SK-N-SH (cell line): ENCODE measurements at regions not wholly inside any gene's neighbourhood (a gene's known extent, or its start where the extent isn't known, plus 50 kb on each side); places are given as distances from the start of the nearest gene placed in this dataset.

Experiments
- CTCF ChIA-PET: fragments of 300-600, 350-600 bp; formaldehyde crosslinking; extraction: SDS; loops from one replicate; lab custom pipeline; 2021; lab: Yijun Ruan, JAX
- POLR2A ChIA-PET: fragments of 350-600 bp; sonication (Branson Sonifier 250); formaldehyde crosslinking; extraction: SDS; loops from one replicate; lab custom pipeline; 2020; ENCODE audit warnings: antibody characterized with exemption, inconsistent platforms; lab: Yijun Ruan, JAX
- DNase-seq: peaks from one replicate; pipeline ENCODE4 v3.0.0; 2012
- H2AFZ ChIP-seq: fragments of 200-600 bp; sonication (generic); 2 replicates; pipeline ENCODE4 v1.8.1; 2016; ENCODE audit warnings: antibody characterized with exemption, mild to moderate bottlenecking, low read depth
- H3F3A ChIP-seq: fragments of 200-600 bp; sonication (generic); replicated peaks from 2 replicates; pipeline ENCODE3; 2016; ENCODE audit warnings: antibody characterized with exemption, mild to moderate bottlenecking; ENCODE audit not compliant: insufficient read depth
- H3K27ac ChIP-seq, 2 experiments: fragments of 200-500 bp in 1 of 2; fragments of 200-600 bp in 1 of 2; sonication (Bioruptor generic) in 1 of 2; sonication (generic), shearing (Covaris generic) in 1 of 2; 2 replicates each; pipeline versions ENCODE4 v1.5.1 to v1.6.1; 2014 to 2016; ENCODE audit warnings: low read depth in 2 of 2, inconsistent platforms in 1 of 2, low read length in 1 of 2, mild to moderate bottlenecking in 1 of 2, mixed read lengths in 1 of 2
- H3K27me3 ChIP-seq: fragments of 200-600 bp; sonication (generic), shearing (Covaris generic); 2 replicates; pipeline ENCODE4 v1.6.1; 2016; ENCODE audit warnings: mixed run types; ENCODE audit not compliant: insufficient read depth
- H3K36me3 ChIP-seq, 2 experiments: fragments of 200-500 bp in 1 of 2; fragments of 200-600 bp in 1 of 2; sonication (Bioruptor generic) in 1 of 2; sonication (generic) in 1 of 2; replicated peaks in 1 of 2; 2 replicates each; pipeline versions ENCODE3 to v1.5.1; 2014 to 2016; ENCODE audit warnings: low read length in 1 of 2, mild to moderate bottlenecking in 1 of 2; ENCODE audit not compliant: insufficient read depth in 2 of 2, control insufficient read depth in 1 of 2
- H3K4me1 ChIP-seq, 2 experiments: fragments of 200-500 bp in 1 of 2; fragments of 200-600 bp in 1 of 2; sonication (Bioruptor generic) in 1 of 2; sonication (generic), shearing (Covaris generic) in 1 of 2; 2 replicates each; pipeline versions ENCODE4 v1.5.1 to v1.6.1; 2014 to 2016; ENCODE audit warnings: low read depth in 1 of 2, low read length in 1 of 2, mixed run types in 1 of 2; ENCODE audit not compliant: insufficient read depth in 2 of 2, control insufficient read depth in 1 of 2
- H3K4me2 ChIP-seq: fragments of 200-600 bp; sonication (generic), shearing (Covaris generic); 2 replicates; pipeline ENCODE4 v1.6.1; 2017; ENCODE audit warnings: mixed run types
- H3K4me3 ChIP-seq, 2 experiments: fragments of 200-500 bp in 1 of 2; fragments of 200-600 bp in 1 of 2; sonication (Bioruptor generic) in 1 of 2; sonication (generic), shearing (Covaris generic) in 1 of 2; 2 replicates each; pipeline versions ENCODE4 v1.5.1 to v1.8.1; 2014 to 2016; ENCODE audit warnings: low read depth in 2 of 2, inconsistent platforms in 1 of 2, low read length in 1 of 2, mild to moderate bottlenecking in 1 of 2, mixed read lengths in 1 of 2, moderate library complexity in 1 of 2
- H3K79me2 ChIP-seq: fragments of 200-600 bp; sonication (generic); 2 replicates; pipeline ENCODE4 v1.8.1; 2017; ENCODE audit warnings: mild to moderate bottlenecking; ENCODE audit not compliant: insufficient read depth
- H3K9ac ChIP-seq: fragments of 200-600 bp; sonication (generic); 2 replicates; pipeline ENCODE4 v1.6.1; 2017; ENCODE audit warnings: mixed run types
- H3K9me2 ChIP-seq: fragments of 200-600 bp; sonication (generic); 2 replicates; pipeline ENCODE4 v1.6.1; 2017; ENCODE audit warnings: mixed run types
- H3K9me3 ChIP-seq: fragments of 200-600 bp; sonication (generic); 2 replicates; pipeline ENCODE4 v1.6.1; 2017; ENCODE audit warnings: mixed run types, mild to moderate bottlenecking, moderate library complexity
- H4K20me1 ChIP-seq: fragments of 200-600 bp; sonication (generic); 2 replicates; pipeline ENCODE4 v1.6.1; 2017; ENCODE audit warnings: mild to moderate bottlenecking, mixed run types; ENCODE audit not compliant: insufficient read depth
- CHD2 ChIP-seq: fragments of 150-350 bp; IDR thresholded peaks from 2 replicates; pipeline ENCODE4 v1.6.1; 2018; ENCODE audit warnings: low read length; ENCODE audit not compliant: partially characterized antibody
- EZH2phosphoT487 ChIP-seq: fragments of 200-600 bp; sonication (generic); IDR thresholded peaks from 2 replicates; pipeline ENCODE4 v1.6.1; 2017; ENCODE audit warnings: low read depth, mixed run types, mild to moderate bottlenecking, antibody characterized with exemption, moderate library complexity, borderline replicate concordance
- GATA2 ChIP-seq: sonication (generic); formaldehyde crosslinking; IDR thresholded peaks from 2 replicates; pipeline ENCODE4 v1.5.0; 2020; ENCODE audit warnings: mild to moderate bottlenecking, missing genetic modification reagents
- JUND ChIP-seq: IDR thresholded peaks from 2 replicates; pipeline ENCODE4 v1.4.0; 2012
- NFIC ChIP-seq: IDR thresholded peaks from 2 replicates; pipeline ENCODE4 v1.4.0; 2012; ENCODE audit warnings: borderline replicate concordance
- PBX3 ChIP-seq: IDR thresholded peaks from 2 replicates; pipeline ENCODE4; 2012
- RAD21 ChIP-seq: IDR thresholded peaks from 2 replicates; pipeline ENCODE4 v1.6.1; 2012; ENCODE audit warnings: mild to moderate bottlenecking, low read length
- REST ChIP-seq: IDR thresholded peaks from 2 replicates; pipeline ENCODE4 v1.6.1; 2012; ENCODE audit warnings: mild to moderate bottlenecking, low read depth, low read length, moderate library complexity
- TCF12 ChIP-seq: IDR thresholded peaks from 2 replicates; pipeline ENCODE4 v1.4.0; 2012
- USF2 ChIP-seq: fragments of 150-350 bp; IDR thresholded peaks from 2 replicates; pipeline ENCODE4 v1.6.1; 2017; ENCODE audit warnings: antibody characterized with exemption, low read length, low read depth, borderline replicate concordance
- ZBTB33 ChIP-seq: IDR thresholded peaks from 2 replicates; pipeline ENCODE4 v1.4.0; 2012; ENCODE audit warnings: low read depth, borderline replicate concordance
- WGBS: methylation state at CpG from one replicate; pipeline ENCODE4 v1.1.6; 2017; ENCODE audit warnings: low lambda C conversion rate; 5-methylcytosine and 5-hydroxymethylcytosine counted together

- no peaks in the 10 kb centered on the region for H3K36me3 ChIP-seq
- H3K79me2 ChIP-seq: no peaks in the 10 kb centered on the region
- DNase-seq: no peak
- no peaks in the 10 kb centered on the region for H3F3A ChIP-seq
- H3K4me3 ChIP-seq: no peak overlapping the region
- ChIA-PET CTCF (interaction anchor here (1.2 kb wide), 1 partner anchor 83 kb away, joined by 3 read pairs; no protein-coding TSS in a partner anchor), POLR2A (no interaction called here)
- 90% methylated on average over 7 of the region's 7 CpGs for WGBS
- no peaks in the 10 kb centered on the region for H3K9me3 ChIP-seq
- no peak overlapping the region for H3K4me2 ChIP-seq
- H2AFZ ChIP-seq: no peak overlapping the region
- H3K9me2 ChIP-seq: no peaks in the 10 kb centered on the region
- no peaks in the 10 kb centered on the region for H3K27me3 ChIP-seq
- no peaks in the 10 kb centered on the region for H3K4me1 ChIP-seq
- no peak overlapping the region for H3K9ac ChIP-seq
- no peaks in the 10 kb centered on the region for H4K20me1 ChIP-seq
- no peak overlapping the region for H3K27ac ChIP-seq
- no peak for TF ChIP-seq GATA2 (CRISPR knock-in tag)
- no peak for TF ChIP-seq PBX3
- no peak for TF ChIP-seq CHD2
- no peak for TF ChIP-seq NFIC
- no peak for TF ChIP-seq ZBTB33
- TF ChIP-seq TCF12: no peak
Measured at GRCh38 chr15:66986951-66987350, 78.5 kb upstream of the SMAD3 start.

GRCh38 chr15:66993090-66993489 lies 72.3 kb upstream of the SMAD3 start:
- Histone ChIP-seq H2AFZ (no peak overlapping the region), H3K79me2 (no peaks in the 10 kb centered on the region), H3K4me3 (no peak overlapping the region), H3K27me3 (no peaks in the 10 kb centered on the region), H4K20me1 (no peaks in the 10 kb centered on the region), H3K9me3 (no peaks in the 10 kb centered on the region), H3F3A (peaks cover 11% of the 10 kb centered on the region), H3K9ac (no peak overlapping the region), H3K27ac (no peak overlapping the region), H3K4me2 (no peak overlapping the region), H3K36me3 (no peaks in the 10 kb centered on the region), H3K4me1 (peaks cover 0 to 7% of the 10 kb centered on the region in 2 experiments; a peak in 1 of 4 replicates), H3K9me2 (no peaks in the 10 kb centered on the region)
- DNase-seq: no peak
- CTCF ChIA-PET: interaction anchor here (1.1 to 1.7 kb wide), 3 partner anchors 29 to 47 kb away, joined by 3 to 4 read pairs (median 4); no protein-coding TSS in a partner anchor
- TF ChIP-seq USF2: no peak
- no peak for TF ChIP-seq RAD21
- TF ChIP-seq JUND: no peak
- no peak for TF ChIP-seq EZH2phosphoT487
- no peak for TF ChIP-seq REST
- POLR2A ChIA-PET: no interaction called here
- WGBS: 95% methylated on average over 2 of the region's 2 CpGs
